ENCODE measurements at regions not wholly inside any gene's neighbourhood (a gene's known extent, or its start where the extent isn't known, plus 50 kb on each side); places are given as distances from the start of the nearest gene placed in this dataset.

- Histone ChIP-seq H3K27me3 (no peaks in the 10 kb centered on the region), H3K4me3 (no peak overlapping the region), H3K27ac (no peak overlapping the region), H3K36me3 (no peaks in the 10 kb centered on the region), H3K9me3 (no peaks in the 10 kb centered on the region), H3K4me1 (no peaks in the 10 kb centered on the region)
- no peak for DNase-seq (ENCODE audit: low spot score)
- TF ChIP-seq CTCF (IDR thresholded peaks at IDR 0.05): no peak
These were observed 113.6 kb upstream of the ARGLU1 start for GRCh38 chr13:106681536-106681935.

GRCh38 chr13:106680796-106681472 is 113.0 kb upstream of the ARGLU1 start:
- Histone ChIP-seq H3K9me3 (no peaks in the 10 kb centered on the region), H3K27me3 (no peaks in the 10 kb centered on the region), H3K36me3 (no peaks in the 10 kb centered on the region), H3K4me3 (no peak overlapping the region), H3K27ac (no peak overlapping the region), H3K4me1 (no peaks in the 10 kb centered on the region)
- no peak for TF ChIP-seq CTCF (IDR thresholded peaks at IDR 0.05)
- no peak for DNase-seq (ENCODE audit: low spot score)

- Histone ChIP-seq H3K27ac (no peak overlapping the region), H3K36me3 (no peaks in the 10 kb centered on the region), H3K4me1 (no peaks in the 10 kb centered on the region), H3K27me3 (no peaks in the 10 kb centered on the region), H3K4me3 (no peak overlapping the region), H3K9me3 (no peaks in the 10 kb centered on the region)
- DNase-seq (ENCODE audit: low spot score): no peak
- TF ChIP-seq CTCF (IDR thresholded peaks at IDR 0.05): no peak
These were observed 110.9 kb upstream of the ARGLU1 start for GRCh38 chr13:106678646-106679418.

- Histone ChIP-seq H3K36me3 (no peaks in the 10 kb centered on the region), H3K4me1 (no peaks in the 10 kb centered on the region), H3K9me3 (no peaks in the 10 kb centered on the region), H3K27ac (no peak overlapping the region), H3K4me3 (no peak overlapping the region), H3K27me3 (no peaks in the 10 kb centered on the region)
- no peak for DNase-seq (ENCODE audit: low spot score)
- no peak for TF ChIP-seq CTCF (IDR thresholded peaks at IDR 0.05)
These were observed 107.4 kb upstream of the ARGLU1 start for GRCh38 chr13:106675311-106675710.

- no peaks in the 10 kb centered on the region for H3K36me3 ChIP-seq
- no peaks in the 10 kb centered on the region for H3K4me1 ChIP-seq
- no peaks in the 10 kb centered on the region for H3K27me3 ChIP-seq
- H3K4me3 ChIP-seq: no peak overlapping the region
- DNase-seq (ENCODE audit: low spot score): no peak
- no peak overlapping the region for H3K27ac ChIP-seq
- no peak for TF ChIP-seq CTCF (IDR thresholded peaks at IDR 0.05)
- no peaks in the 10 kb centered on the region for H3K9me3 ChIP-seq
These were observed 93.0 kb upstream of the ARGLU1 start for GRCh38 chr13:106660746-106661625.
